Lung (tissue), 11 donors: ENCODE measurements at regions not wholly inside any gene's neighbourhood (a gene's known extent, or its start where the extent isn't known, plus 50 kb on each side); places are given as distances from the start of the nearest gene placed in this dataset.

Experiments
- ATAC-seq: fragments of 200-7000 bp; cut with Tn5 transposase; one replicate; pipeline ENCODE4 v1.9.1; 2020; ENCODE audit warnings: moderate number of reproducible peaks; ENCODE audit not compliant: insufficient read depth, low FRiP score
- DNase-seq, 3 donors: peaks; one replicate each; pipeline ENCODE4 v3.0.0-alpha.2; 2013 to 2017
- H3K27ac ChIP-seq, 2 donors: one replicate each; pipeline ENCODE4 v1.5.1; 2013; ENCODE audit warnings: mild to moderate bottlenecking in 2 of 2, moderate library complexity in 2 of 2, control low read depth in 1 of 2, inconsistent platforms in 1 of 2, low read depth in 1 of 2, low read length in 1 of 2
- H3K27me3 ChIP-seq, 3 donors: one replicate each; pipeline ENCODE4 v1.5.1; 2013; ENCODE audit warnings: low read length in 2 of 3; ENCODE audit not compliant: control insufficient read depth in 3 of 3, insufficient read depth in 3 of 3
- H3K36me3 ChIP-seq, 4 donors: one replicate each; pipeline ENCODE4 v1.5.1; 2013; ENCODE audit warnings: low read length in 4 of 4, mild to moderate bottlenecking in 1 of 4, moderate library complexity in 1 of 4; ENCODE audit not compliant: control insufficient read depth in 4 of 4, insufficient read depth in 4 of 4
- H3K4me1 ChIP-seq, 5 donors: one replicate each; pipeline ENCODE4 v1.5.1; 2013; ENCODE audit warnings: low read length in 5 of 5, mild to moderate bottlenecking in 2 of 5, moderate library complexity in 1 of 5; ENCODE audit not compliant: control insufficient read depth in 5 of 5, insufficient read depth in 5 of 5
- H3K4me3 ChIP-seq: one replicate; pipeline ENCODE4 v1.5.1; 2013; ENCODE audit warnings: mild to moderate bottlenecking, control low read depth, moderate library complexity
- H3K9ac ChIP-seq, 2 donors: one replicate each; pipeline ENCODE4 v1.5.1; 2013; ENCODE audit warnings: low read length in 2 of 2, control low read depth in 1 of 2; ENCODE audit not compliant: insufficient read depth in 1 of 2
- H3K9me3 ChIP-seq, 4 donors: one replicate each; pipeline ENCODE4 v1.5.1; 2013; ENCODE audit warnings: low read length in 3 of 4, mild to moderate bottlenecking in 1 of 4, moderate library complexity in 1 of 4; ENCODE audit not compliant: control insufficient read depth in 4 of 4, insufficient read depth in 3 of 4
- CTCF ChIP-seq: IDR thresholded peaks from 2 replicates; pipeline ENCODE4 v1.5.1; 2012; ENCODE audit warnings: mild to moderate bottlenecking; ENCODE audit errors: control extremely low read depth, extremely low read depth
- WGBS, 2 donors: extraction: QIAGEN DNeasy Blood & Tissue Kit; methylation state at CpG; one replicate each; pipeline ENCODE4 v1.1.7; 2013; 5-methylcytosine and 5-hydroxymethylcytosine counted together
- donor health status: control.
- donor health status: control.
- donor health status: Bipolar disorder and iron deficiency.
- donor health status: healthy.
- donor health status: DM: yes; HTN: yes; CAD: no.

- ATAC-seq (no peak), DNase-seq (no peak)
- H3K27ac ChIP-seq, result no peak overlapping the region
- peaks cover 0 to 2% (median 0%) of the 10 kb centered on the region in 5 donors for H3K4me1 ChIP-seq
- no peaks in the 10 kb centered on the region for H3K27me3 ChIP-seq
- WGBS, 2 donors, result 88 to 97% methylated on average over 3 of the region's 3 CpGs
- no peak overlapping the region for H3K9ac ChIP-seq
- TF ChIP-seq CTCF, result no peak
- peaks cover 0 to 2% (median 0%) of the 10 kb centered on the region in 4 donors for H3K9me3 ChIP-seq
- H3K36me3 ChIP-seq, result no peaks in the 10 kb centered on the region
- H3K4me3 ChIP-seq, result no peak overlapping the region
Observed at GRCh38 chr2:126106006-126106405, 550.0 kb upstream of the GYPC start.

GRCh38 chr2:126107883-126108282 lies 548.1 kb upstream of the GYPC start:
- peaks cover 0 to 2% (median 0%) of the 10 kb centered on the region in 4 donors for H3K9me3 ChIP-seq
- no peak for TF ChIP-seq CTCF
- H3K4me1 ChIP-seq, result no peaks in the 10 kb centered on the region
- H3K36me3 ChIP-seq, result no peaks in the 10 kb centered on the region
- DNase-seq, result no peak
- H3K27me3 ChIP-seq, result no peaks in the 10 kb centered on the region
- no peak overlapping the region for H3K9ac ChIP-seq
- H3K27ac ChIP-seq, result no peak overlapping the region
- H3K4me3 ChIP-seq, result no peak overlapping the region
- 96 to 97% methylated on average over 1 of the region's 1 CpG for WGBS, 2 donors
- ATAC-seq, result no peak

- ATAC-seq, result no peak
- H3K9ac ChIP-seq, result no peak overlapping the region
- H3K27ac ChIP-seq, result no peak overlapping the region
- H3K36me3 ChIP-seq, result no peaks in the 10 kb centered on the region
- no peak for TF ChIP-seq CTCF
- no peaks in the 10 kb centered on the region for H3K9me3 ChIP-seq
- no peak for DNase-seq
- no peaks in the 10 kb centered on the region for H3K4me1 ChIP-seq
- H3K27me3 ChIP-seq, result no peaks in the 10 kb centered on the region
- 80 to 81% methylated on average over 2 of the region's 2 CpGs for WGBS, 2 donors
- H3K4me3 ChIP-seq, result no peak overlapping the region
Observed at GRCh38 chr2:126115975-126116374, 540.0 kb upstream of the GYPC start.

GRCh38 chr2:126117886-126118285 lies 538.1 kb upstream of the GYPC start:
- Histone ChIP-seq H3K9ac (no peak overlapping the region), H3K4me1 (no peaks in the 10 kb centered on the region), H3K36me3 (no peaks in the 10 kb centered on the region), H3K4me3 (no peak overlapping the region), H3K9me3 (no peaks in the 10 kb centered on the region), H3K27ac (no peak overlapping the region), H3K27me3 (no peaks in the 10 kb centered on the region)
- DNase-seq (no peak), ATAC-seq (no peak)
- TF ChIP-seq CTCF, result no peak
- WGBS, 2 donors, result 73 to 88% methylated on average over 1 of the region's 1 CpG
